CD4-positive, alpha-beta T cell treated with Interleukin-4 for 4 hours (primary cell): ENCODE measurements at regions not wholly inside any gene's neighbourhood (a gene's known extent, or its start where the extent isn't known, plus 50 kb on each side); places are given as distances from the start of the nearest gene placed in this dataset.

Experiments
- DNase-seq: peaks from one replicate; pipeline ENCODE4 v3.0.0-alpha.2; 2020

- no peak for DNase-seq
These were observed 117.4 kb upstream of the LINGO1 start for GRCh38 chr15:77749998-77750540.

GRCh38 chr15:77749236-77749997, 116.7 kb upstream of the LINGO1 start:
- no peak for DNase-seq

GRCh38 chr15:77748078-77749064, 115.7 kb upstream of the LINGO1 start:
- DNase-seq, result no peak

- DNase-seq, result no peak
These were observed 114.7 kb upstream of the LINGO1 start for GRCh38 chr15:77747175-77748077.

- no peak for DNase-seq
These were observed 113.8 kb upstream of the LINGO1 start for GRCh38 chr15:77746254-77747174.

GRCh38 chr15:77744398-77744797, 111.7 kb upstream of the LINGO1 start:
- no peak for DNase-seq

- DNase-seq, result no peak
These were observed 109.9 kb upstream of the LINGO1 start for GRCh38 chr15:77742570-77742969.

- no peak for DNase-seq
These were observed 109.4 kb upstream of the LINGO1 start for GRCh38 chr15:77742127-77742526.

- no peak for DNase-seq
These were observed 108.4 kb upstream of the LINGO1 start for GRCh38 chr15:77741106-77741505.

GRCh38 chr15:77739591-77740378, 107.1 kb upstream of the LINGO1 start:
- no peak for DNase-seq

GRCh38 chr15:77738441-77739302, 106.0 kb upstream of the LINGO1 start:
- DNase-seq, result no peak

- no peak for DNase-seq
These were observed 105.3 kb upstream of the LINGO1 start for GRCh38 chr15:77738038-77738370.

GRCh38 chr15:77737238-77738037, 104.7 kb upstream of the LINGO1 start:
- DNase-seq, result no peak

GRCh38 chr15:77734306-77734705, 101.6 kb upstream of the LINGO1 start:
- no peak for DNase-seq

- DNase-seq, result no peak
These were observed 101.0 kb upstream of the LINGO1 start for GRCh38 chr15:77733579-77734300.

- DNase-seq, result no peak
These were observed 100.0 kb upstream of the LINGO1 start for GRCh38 chr15:77732514-77733335.

GRCh38 chr15:77731945-77732344, 99.2 kb upstream of the LINGO1 start:
- DNase-seq, result no peak
